ENCODE measurements at regions not wholly inside any gene's neighbourhood (a gene's known extent, or its start where the extent isn't known, plus 50 kb on each side); places are given as distances from the start of the nearest gene placed in this dataset.

GRCh38 chr6:140285998-140286690 lies 911.7 kb upstream of the CITED2 start:
- TF ChIP-seq EZH2 (IDR thresholded peaks at IDR 0.05) (no peak), CTCF (IDR thresholded peaks at IDR 0.05) (no peak)
